GM19455 (cell line): ENCODE measurements at regions not wholly inside any gene's neighbourhood (a gene's known extent, or its start where the extent isn't known, plus 50 kb on each side); places are given as distances from the start of the nearest gene placed in this dataset.

Experiments
- ATAC-seq: cut with Tn5 transposase; IDR thresholded peaks from one replicate; pipeline ENCODE4 v1.9.1; 2021; ENCODE audit not compliant: unreplicated experiment

DNA sequence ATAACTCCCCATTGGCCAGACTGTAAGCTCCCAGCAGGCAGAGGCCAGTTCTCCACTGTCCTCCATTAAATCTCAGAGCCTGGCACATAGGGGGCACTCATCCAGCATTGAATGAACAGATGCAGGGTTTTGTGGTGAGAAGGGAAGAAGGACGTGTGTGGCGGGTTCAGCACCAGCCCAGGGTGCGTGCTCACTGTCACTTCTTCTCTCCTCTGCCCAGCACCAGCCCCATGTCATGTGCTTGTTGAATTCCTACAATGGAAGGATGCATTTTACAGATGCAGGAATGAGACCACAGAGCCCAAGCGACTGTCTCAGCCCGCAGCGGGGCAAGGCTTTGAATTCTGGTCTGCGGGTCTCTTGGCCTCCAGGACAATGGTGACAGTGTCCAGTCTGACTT lies 149.9 kb downstream of the CEBPB start:
- ATAC-seq, result no peak

DNA sequence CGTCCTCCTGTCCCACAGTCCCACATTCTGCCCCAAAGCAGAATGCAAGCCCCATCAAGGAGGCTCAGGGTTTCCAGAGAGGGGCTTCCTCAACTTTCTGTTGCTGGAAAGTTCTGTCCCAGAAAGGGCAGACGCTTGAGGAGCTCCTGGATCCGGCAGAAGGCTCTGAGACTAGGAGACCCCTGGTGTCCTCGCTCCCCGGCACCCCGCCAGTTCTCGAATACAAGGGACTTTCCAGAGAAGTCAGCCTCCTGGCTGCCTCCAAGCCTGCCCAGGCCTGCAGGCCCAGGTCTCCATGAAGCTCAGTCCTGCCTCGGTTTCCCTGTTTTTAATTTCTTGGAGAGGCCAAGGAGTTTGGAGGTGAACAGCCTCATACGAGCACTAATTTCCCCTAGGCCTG lies 150.4 kb downstream of the CEBPB start:
- no peak for ATAC-seq

DNA sequence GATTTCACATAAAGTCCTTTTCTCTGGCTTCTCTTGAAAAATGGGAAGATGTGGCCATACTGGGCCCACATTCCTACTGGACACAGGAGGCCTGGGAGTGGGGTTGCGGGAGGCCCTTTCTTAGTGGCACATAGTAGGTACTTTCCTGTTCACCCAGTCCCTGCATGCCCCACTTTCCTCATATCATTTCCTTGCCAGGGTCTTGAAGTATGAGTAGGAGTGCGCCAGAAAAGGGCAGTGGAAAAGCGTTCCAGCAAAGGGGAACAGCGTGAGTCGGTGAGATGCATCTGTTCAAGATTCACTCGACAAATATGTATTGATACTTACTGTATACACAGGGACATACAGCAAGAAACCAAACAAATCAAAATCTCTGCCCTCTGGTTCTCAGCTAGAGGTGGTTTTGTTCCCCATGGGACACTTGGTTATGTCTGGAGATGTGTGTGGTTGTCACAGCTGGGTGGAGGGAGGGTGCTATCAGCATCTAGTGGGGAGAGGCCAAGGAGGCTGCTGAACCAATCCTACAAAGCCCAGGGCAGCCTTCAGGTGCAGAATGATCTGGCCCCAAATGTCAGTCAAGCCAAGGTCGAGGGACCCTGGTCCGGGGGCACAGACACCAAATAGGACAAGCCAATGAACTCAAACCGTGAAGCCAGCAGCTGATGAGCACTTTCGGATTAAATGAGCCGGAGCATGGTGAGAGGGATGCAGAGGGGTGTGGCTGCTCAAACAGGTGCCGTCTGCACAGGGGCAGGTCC lies 151.4 kb downstream of the CEBPB start:
- ATAC-seq, result no peak

DNA sequence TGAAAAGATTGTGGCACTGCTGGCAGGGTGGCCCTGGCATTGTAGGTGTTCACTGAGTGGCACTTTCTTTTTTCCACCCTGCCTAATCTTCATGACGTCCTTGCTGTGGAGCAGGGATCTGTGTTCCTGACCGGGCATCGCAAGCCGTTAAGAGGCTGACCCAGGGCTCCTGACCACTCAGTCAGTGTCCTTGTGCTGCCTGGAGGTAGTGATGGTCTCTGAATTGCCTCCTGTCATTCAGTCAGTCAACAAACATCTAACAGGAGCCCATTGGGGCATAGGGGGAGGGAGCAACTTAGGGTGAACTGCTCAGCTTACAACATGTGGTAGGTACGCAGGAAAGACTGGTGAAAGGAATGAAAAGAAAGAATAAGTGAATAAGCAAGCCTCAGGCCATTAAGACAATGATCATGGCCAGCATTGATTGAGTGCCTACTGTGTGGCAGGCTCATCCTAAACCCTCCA lies 152.0 kb downstream of the CEBPB start:
- ATAC-seq, result no peak

GRCh38 chr20:50343125-50343489 lies 152.5 kb downstream of the CEBPB start:
- ATAC-seq, result no peak

DNA sequence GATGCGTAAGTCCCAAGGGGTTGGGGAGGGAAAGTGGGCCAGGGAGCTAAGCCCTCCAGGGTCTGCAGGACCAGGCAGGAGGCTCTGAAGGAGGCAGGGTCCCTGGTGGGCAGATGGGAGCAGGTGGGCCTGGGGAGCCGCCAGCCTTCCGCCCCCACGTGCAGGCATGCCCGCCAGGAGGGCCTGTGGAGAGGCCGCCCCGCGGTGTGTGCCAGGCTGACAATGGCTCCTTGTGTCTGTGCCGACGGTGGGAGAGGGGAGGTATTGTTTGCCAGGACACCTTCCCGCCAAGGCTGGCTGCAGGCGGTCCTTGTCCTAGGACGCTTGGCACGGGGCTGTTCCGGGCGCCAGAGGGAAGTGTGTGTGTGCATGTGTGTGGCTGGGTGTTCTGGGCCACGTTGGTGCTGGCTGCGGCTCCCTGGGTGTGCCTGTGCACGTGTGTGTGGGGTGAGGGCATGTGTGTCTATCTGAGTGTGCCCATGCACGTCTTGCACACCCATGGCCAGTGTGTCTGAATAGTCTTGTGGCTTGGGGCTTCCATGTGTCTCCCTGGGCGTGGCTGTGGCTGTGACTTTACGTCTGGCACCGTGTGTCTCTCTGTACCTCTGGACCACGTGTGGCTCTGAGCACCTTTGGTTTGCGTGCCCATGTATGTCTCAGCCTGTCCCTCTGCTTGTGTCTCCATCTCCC lies 153.0 kb downstream of the CEBPB start:
- no peak for ATAC-seq

DNA sequence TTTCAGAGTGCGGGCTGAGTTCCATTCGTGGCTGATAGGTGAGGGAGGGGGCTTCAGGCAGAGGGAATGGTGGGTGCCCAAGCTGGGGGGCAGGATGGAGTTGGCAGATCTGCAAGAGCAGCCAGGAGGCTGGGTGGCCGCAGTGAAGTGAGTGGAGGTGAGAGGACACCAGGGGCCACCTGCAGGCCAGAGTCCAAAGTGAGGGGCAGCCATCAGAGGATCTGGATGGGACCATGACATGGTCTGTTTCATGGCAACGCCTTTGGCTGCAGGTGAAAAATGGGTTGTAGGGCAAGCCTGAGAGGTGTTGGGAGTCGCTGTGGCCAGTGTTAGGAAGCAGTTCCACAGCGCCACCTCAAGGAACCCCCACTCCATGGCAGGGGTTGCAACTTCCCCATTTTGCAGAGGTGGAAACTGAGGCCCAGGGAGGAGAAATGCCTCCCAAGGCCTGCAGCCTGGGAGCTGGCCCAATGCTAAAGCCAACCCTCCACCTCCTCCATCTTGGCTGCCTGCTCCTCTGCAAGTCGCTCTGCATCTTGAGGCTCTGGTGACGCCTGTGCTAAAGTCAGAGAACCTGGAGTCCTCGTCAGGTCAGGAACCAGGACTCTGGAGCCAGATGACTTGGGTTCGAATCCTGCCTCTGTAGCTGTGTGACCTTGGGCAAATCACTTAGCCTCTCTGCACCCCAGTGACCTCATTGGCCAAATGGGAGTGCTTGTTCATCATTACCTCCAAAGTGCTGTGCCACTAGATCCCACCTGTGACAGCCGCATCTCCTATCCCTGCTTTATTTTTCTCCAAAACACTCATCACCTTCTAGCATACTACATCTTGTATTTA lies 153.8 kb downstream of the CEBPB start:
- ATAC-seq, result no peak

GRCh38 chr20:50345712-50346373 lies 155.2 kb downstream of the CEBPB start:
- ATAC-seq, result no peak

DNA sequence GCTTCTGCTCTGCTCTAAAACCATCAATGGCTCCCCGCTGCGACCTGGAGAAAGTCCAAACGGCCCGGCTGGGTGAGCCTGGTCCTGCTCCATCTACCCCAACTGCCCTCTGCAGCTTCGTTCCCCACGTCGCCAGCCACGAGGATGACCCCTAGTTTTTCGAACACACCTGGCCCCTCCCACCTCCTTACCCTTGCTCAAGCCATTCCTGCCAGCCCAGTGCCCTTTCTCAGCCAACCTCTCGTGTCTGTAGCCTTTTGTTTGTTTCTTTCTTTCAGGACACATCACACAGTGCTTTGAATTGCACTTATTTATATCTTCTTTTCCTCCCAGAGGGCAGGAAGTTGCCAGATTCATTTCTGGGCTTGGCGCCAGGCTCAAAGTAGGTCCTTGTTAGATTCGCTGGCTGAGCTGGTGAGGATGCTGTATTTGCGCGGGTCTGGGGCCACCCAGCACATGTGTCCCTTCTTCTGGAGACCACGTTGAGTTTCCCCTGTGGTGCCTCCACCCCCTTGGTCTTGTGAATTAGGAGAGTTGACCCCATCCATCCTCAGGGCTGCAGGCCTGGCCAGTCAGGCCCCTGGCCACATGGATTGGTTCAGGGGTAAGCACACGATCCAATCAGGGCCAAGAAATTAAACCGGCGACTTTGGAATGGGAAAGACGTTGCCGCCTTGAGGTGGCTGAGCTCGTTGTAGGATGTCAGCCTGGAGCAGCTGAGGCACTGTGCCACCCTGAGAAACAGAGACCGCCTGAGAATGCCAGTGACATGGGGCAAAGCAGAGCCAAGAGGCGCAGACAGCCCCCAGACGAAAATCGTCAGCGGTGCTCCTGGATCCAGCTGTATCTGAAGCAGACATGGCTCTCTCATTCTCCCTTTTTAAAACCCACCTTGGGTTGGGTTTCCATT lies 156.0 kb downstream of the CEBPB start:
- no peak for ATAC-seq

- ATAC-seq, result no peak
These were observed 156.8 kb downstream of the CEBPB start for GRCh38 chr20:50347284-50348063.

GRCh38 chr20:50348096-50348495 lies 157.5 kb downstream of the CEBPB start:
- no peak for ATAC-seq

GRCh38 chr20:50350510-50351249 lies 159.5 kb upstream of the PTPN1 start:
- no peak for ATAC-seq

DNA sequence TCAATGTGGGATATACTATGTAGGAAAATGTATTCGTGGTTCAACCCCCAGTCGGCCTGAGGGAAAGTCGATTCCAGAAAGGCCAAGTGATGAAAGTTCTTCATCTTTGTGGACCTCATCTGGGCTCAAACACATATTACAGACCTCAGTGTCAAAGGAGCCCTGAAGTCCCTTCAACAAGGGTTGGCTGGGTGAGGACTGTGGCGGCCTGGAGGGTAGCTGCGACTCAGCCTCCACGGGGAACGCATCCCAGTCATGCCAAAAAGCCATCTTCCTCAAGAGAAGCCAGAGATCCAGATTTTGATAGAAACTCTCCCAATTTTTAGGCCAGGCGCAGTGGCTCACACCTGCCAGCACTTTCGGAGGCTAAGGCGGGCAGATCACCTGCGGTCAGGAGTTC lies 158.6 kb upstream of the PTPN1 start:
- ATAC-seq, result no peak

DNA sequence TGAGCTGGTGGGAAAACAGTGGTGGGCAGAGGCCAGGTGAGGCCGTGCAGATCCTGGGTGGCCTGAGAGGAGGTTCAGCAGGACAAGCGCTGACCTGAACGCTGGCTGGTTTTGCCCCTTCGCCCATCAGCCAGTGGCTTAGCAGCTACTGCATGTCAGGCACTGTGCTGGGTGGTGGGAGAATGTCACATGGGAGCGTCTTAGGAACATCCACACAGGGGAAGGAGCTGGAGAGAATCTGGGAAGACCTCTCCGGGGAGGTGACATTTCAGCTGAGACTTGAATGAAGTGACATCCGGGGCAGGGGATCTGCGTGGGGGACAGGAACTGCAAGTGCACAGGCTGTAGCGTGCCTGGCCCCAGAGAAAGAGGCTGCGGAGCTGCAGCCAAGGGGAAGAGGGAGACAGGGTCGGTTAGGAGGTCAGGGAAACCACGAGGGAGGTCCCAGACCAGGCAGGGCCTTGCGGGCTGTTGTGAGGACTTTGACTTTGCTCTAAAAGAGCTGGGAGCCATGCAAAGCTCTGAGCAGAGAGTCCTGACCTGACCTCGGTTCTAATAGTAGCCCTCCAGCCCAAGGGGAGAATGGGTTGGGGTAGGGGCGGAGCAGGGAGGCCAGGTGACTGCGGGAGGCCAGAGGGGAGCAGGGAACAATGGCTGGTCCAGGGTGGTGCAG lies 156.8 kb upstream of the PTPN1 start:
- ATAC-seq, result no peak

DNA sequence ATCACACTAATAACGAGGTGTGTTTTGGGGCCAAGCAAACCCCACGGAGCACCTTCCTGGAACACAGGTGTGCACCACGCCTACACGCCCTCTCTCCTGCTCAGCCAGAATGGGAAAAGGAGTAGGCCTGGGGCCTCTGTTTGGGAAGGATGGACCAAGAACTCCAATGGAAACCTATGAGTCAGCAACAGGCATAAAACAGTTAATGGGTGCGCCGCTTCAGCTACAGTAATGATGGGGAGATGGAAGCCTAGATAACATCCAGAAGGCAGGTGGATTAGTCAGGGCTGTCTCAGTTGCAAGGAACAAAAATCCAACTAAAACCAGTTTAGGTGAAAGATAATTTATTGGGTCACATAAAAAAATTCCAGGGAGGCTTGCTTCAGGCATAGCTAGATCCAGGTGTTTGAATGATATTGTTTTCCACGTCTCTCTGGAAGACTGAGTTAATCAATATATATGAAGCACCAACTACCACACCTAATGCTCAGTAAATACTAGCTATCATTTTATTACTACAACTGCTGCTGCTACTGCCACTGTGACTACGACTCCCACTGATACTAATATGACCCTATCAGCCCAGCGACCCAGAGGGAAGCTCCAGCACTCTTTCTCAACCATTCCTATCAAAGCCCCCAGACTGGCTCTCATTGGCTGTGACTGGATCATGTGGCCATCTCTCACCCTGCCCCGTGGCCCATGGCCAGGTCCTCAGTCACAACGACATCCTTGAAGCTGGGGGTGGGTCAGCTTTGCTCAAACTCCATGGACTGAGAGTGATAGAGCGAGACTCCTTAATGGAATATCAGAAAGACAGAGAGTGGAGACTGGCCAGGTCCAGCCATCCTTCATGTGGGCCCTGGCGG lies 155.2 kb upstream of the PTPN1 start:
- ATAC-seq, result no peak

DNA sequence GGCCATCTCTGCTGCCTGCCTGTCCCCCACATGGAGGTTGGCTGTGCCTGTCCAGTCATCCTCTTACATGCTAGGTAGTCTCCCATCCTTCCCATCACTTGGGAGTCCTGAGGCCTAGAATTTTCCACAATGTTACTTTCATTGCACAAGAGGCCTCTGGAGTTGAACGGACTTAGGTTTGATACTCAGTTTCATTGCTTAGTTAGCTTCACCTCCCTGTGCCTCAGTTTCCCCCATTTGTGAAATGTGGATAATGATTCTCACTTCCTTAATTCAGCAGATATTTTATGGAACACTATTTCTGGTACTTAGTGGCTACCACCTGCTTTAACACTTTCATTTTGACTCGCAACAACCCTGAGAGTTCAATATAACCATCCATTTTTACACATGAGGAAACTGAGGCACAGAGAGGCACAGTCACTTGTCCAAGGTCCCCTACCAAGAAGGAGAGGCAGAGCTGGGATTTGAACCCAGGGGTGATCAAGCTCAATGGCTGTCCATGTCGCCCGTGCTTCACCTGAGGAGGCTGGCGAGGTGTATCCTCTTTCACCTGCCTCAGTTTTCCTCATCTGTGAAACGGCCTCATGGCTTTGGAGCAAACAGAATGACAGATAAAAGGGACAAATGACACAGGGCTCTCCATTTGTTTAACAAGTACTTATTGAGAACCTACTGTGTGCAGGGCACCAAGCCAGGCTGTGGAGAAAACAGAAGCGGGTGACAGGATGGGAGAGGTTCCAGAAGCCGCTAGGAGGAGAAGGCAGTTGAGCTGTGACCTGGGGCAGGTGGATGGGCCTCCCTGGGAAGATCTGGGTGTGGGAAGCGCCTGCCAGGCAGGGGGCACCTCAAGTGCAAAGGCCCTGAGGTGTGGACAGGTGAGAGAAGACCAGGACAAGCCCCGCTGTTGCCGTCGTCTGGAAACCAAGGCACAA lies 154.3 kb upstream of the PTPN1 start:
- no peak for ATAC-seq
